ENCODE measurements at regions not wholly inside any gene's neighbourhood (a gene's known extent, or its start where the extent isn't known, plus 50 kb on each side); places are given as distances from the start of the nearest gene placed in this dataset.

DNA sequence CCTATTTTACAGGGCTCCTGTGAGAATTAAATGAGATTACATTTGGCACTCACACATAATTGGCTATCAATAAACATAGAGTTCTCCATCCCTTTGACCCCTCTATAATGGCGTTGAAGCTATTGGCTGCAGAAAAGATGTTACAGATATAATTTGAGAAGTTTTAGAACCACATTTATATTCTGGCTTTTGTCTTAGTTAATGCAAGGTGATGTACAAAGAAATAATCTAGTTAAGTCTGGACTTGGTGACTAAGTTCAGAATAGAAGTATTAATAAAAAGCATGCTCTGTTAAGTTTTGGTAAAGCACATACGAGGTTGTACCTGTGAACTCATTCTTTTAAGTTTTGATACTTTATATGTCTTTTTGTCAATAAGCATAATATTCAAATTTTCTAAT lies 187.1 kb upstream of the HMGA2 start:
- CTCF ChIA-PET = interaction anchor here (1.0 to 1.2 kb wide), 2 partner anchors 34 to 398 kb away, joined by 3 to 5 read pairs; no protein-coding TSS in a partner anchor
- DNase-seq (ENCODE audit: low read depth, low spot score) = no peak
- H3K27me3 ChIP-seq (ENCODE audit: control insufficient read depth, insufficient read depth, low read length) = no peaks in the 10 kb centered on the region
- TF ChIP-seq, protein P1, sequence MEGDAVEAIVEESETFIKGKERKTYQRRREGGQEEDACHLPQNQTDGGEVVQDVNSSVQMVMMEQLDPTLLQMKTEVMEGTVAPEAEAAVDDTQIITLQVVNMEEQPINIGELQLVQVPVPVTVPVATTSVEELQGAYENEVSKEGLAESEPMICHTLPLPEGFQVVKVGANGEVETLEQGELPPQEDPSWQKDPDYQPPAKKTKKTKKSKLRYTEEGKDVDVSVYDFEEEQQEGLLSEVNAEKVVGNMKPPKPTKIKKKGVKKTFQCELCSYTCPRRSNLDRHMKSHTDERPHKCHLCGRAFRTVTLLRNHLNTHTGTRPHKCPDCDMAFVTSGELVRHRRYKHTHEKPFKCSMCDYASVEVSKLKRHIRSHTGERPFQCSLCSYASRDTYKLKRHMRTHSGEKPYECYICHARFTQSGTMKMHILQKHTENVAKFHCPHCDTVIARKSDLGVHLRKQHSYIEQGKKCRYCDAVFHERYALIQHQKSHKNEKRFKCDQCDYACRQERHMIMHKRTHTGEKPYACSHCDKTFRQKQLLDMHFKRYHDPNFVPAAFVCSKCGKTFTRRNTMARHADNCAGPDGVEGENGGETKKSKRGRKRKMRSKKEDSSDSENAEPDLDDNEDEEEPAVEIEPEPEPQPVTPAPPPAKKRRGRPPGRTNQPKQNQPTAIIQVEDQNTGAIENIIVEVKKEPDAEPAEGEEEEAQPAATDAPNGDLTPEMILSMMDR (IDR thresholded peaks at IDR 0.05; ENCODE audit: low read depth, low read length) = no peak
- POLR2A ChIA-PET = no interaction called here
- no peaks in the 10 kb centered on the region for H3K9me3 ChIP-seq (ENCODE audit: control insufficient read depth, insufficient read depth, low read length)
- H3K4me3 ChIP-seq (ENCODE audit: low read depth, low read length) = no peak overlapping the region
- no peak overlapping the region for H3K27ac ChIP-seq (ENCODE audit: low read depth, low read length)

DNA sequence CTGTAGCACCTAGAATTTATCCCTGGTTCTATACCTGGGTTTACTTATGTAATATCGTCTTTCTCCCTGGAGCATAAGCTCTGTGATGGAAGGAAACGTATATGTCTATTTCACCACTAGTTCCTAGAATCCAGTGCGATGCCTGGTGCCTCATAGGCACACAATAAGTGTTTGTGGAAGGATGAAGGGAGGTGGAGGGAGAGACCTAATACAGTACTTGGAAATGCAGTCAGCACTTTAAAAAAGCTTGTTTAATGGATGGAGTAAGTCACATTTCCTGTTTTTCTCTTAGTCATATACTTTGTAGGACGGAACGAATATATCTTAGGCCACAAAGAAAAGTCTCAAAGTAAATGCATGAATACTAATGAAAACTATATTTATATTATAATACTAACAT lies 186.5 kb upstream of the HMGA2 start:
- no peak for DNase-seq (ENCODE audit: low read depth, low spot score)
- CTCF ChIA-PET = interaction anchor here (1.0 to 1.2 kb wide), 2 partner anchors 35 to 398 kb away, joined by 3 to 5 read pairs; no protein-coding TSS in a partner anchor

DNA sequence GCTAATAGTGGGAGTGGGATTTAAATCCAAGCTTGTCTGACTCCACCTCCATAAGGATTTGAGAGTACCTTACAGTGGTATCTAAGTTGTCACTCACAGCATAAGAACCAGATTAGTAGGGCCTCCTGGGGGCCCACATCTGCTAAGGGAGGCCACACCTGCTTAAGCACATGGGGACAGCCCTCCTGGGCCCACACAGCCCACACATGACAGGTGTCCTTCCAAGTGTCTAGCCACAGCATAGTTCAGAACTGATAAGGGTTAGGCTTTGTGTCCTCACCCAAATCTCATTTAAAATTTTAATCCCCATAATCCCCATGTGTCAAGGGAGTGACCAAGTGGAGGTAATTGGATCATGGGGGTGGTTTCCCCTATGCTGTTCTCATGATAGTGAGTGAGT lies 186.0 kb upstream of the HMGA2 start:
- Histone ChIP-seq H3K27ac (ENCODE audit: low read depth, low read length) (peak overlapping the region; percentile 22), H3K27me3 (ENCODE audit: control insufficient read depth, insufficient read depth, low read length) (no peaks in the 10 kb centered on the region), H3K9me3 (ENCODE audit: control insufficient read depth, insufficient read depth, low read length) (no peaks in the 10 kb centered on the region), H3K4me3 (ENCODE audit: low read depth, low read length) (no peak overlapping the region)
- DNase-seq (ENCODE audit: low read depth, low spot score) = no peak
- ChIA-PET CTCF (interaction anchor here (1.0 to 1.2 kb wide), 2 partner anchors 35 to 397 kb away, joined by 3 to 5 read pairs; no protein-coding TSS in a partner anchor), POLR2A (no interaction called here)
- TF ChIP-seq, protein P1 (IDR thresholded peaks at IDR 0.05; ENCODE audit: low read depth, low read length) = no peak

More for the DNA sequence above, 186.5 kb upstream of the HMGA2 start:
- Histone ChIP-seq H3K4me3 (ENCODE audit: low read depth, low read length) (no peak overlapping the region), H3K9me3 (ENCODE audit: control insufficient read depth, insufficient read depth, low read length) (no peaks in the 10 kb centered on the region), H3K27ac (ENCODE audit: low read depth, low read length) (no peak overlapping the region), H3K27me3 (ENCODE audit: control insufficient read depth, insufficient read depth, low read length) (no peaks in the 10 kb centered on the region)
- POLR2A ChIA-PET = no interaction called here
- TF ChIP-seq, protein P1 (IDR thresholded peaks at IDR 0.05; ENCODE audit: low read depth, low read length) = no peak

DNA sequence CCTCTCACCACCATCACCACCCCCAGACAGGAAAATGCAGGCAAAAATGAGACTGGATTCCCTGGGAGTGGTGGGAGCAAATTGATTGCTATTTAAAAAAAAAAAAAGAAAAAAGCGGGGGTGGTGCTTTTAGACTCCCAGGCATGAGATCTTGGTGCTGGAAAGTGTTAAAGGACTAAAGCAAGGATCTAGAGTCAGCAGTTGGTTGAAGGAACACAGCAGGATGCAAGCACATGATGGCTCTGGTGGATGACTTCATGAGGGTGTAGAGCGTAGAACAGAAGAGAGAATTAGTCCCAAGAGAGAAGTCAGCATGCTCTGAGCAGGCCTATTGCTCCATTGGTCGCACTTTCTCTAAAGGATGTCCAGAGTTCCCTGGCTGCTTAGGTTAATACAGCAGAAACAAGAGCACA lies 183.8 kb upstream of the HMGA2 start:
- Histone ChIP-seq H3K27ac (ENCODE audit: low read depth, low read length) (peak overlapping the region; percentile 40), H3K4me3 (ENCODE audit: low read depth, low read length) (no peak overlapping the region), H3K27me3 (ENCODE audit: control insufficient read depth, insufficient read depth, low read length) (no peaks in the 10 kb centered on the region), H3K9me3 (ENCODE audit: control insufficient read depth, insufficient read depth, low read length) (no peaks in the 10 kb centered on the region)
- CTCF ChIA-PET = no interaction called here
- TF ChIP-seq, protein P1 (IDR thresholded peaks at IDR 0.05; ENCODE audit: low read depth, low read length) = no peak
- POLR2A ChIA-PET = no interaction called here
- DNase-seq (ENCODE audit: low read depth, low spot score) = no peak

DNA sequence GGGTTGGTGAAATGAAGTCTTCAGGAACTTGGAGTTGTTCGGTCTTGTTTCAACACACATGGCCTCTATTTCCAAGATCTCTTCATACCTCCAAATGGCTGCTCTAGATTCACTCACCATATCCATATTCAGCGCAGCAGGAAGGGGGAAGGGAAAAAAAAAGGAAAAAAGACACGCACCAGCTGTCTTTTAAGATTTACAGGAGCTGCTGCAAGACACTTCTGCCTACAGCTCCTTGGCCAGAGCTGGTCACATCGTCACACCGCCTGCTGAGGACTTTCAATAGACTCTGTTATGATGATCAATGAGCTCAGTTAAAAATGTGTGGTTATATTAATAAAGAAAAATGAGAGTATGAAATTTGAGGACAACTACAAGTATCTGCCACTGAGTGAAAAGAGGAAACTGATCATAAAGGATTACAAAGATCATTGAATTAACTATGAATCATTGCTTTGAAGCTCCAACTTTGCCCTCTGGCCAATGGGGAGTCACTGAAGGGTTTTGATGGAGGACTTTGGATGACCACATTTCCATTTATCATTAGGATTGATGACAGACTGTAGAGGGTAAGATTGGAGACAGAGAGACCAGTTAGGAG lies 182.1 kb upstream of the HMGA2 start:
- CTCF ChIA-PET = no interaction called here
- H3K9me3 ChIP-seq (ENCODE audit: control insufficient read depth, insufficient read depth, low read length) = no peaks in the 10 kb centered on the region
- no peak for DNase-seq (ENCODE audit: low read depth, low spot score)
- H3K27me3 ChIP-seq (ENCODE audit: control insufficient read depth, insufficient read depth, low read length) = no peaks in the 10 kb centered on the region
- TF ChIP-seq, protein P1 (IDR thresholded peaks at IDR 0.05; ENCODE audit: low read depth, low read length) = no peak
- no peak overlapping the region for H3K27ac ChIP-seq (ENCODE audit: low read depth, low read length)
- no peak overlapping the region for H3K4me3 ChIP-seq (ENCODE audit: low read depth, low read length)
- POLR2A ChIA-PET = no interaction called here
